T-helper 2 cell treated with Interferon-gamma antibody and Interleukin-4, amounts not matched to agents 5 μg/mL and 100 μg/mL, for 36 hours (primary cell): ENCODE measurements at regions not wholly inside any gene's neighbourhood (a gene's known extent, or its start where the extent isn't known, plus 50 kb on each side); places are given as distances from the start of the nearest gene placed in this dataset.

Source experiments
- DNase-seq: peaks from one replicate; pipeline ENCODE4 v3.0.0; 2021; ENCODE audit warnings: low spot score
- H3K27ac Mint-ChIP-seq: one replicate; pipeline ENCODE4 v1.8.0; 2021; ENCODE audit warnings: mild to moderate bottlenecking, mixed read lengths
- H3K27me3 Mint-ChIP-seq: one replicate; pipeline ENCODE4 v1.8.0; 2021; ENCODE audit warnings: low read depth, mixed read lengths
- H3K36me3 Mint-ChIP-seq: one replicate; pipeline ENCODE4 v1.8.0; 2021; ENCODE audit warnings: low read depth, mixed read lengths
- H3K4me1 Mint-ChIP-seq: one replicate; pipeline ENCODE4 v1.8.0; 2021; ENCODE audit warnings: low read depth, mixed read lengths
- H3K4me3 Mint-ChIP-seq: one replicate; pipeline ENCODE4 v1.8.0; 2022; ENCODE audit warnings: mild to moderate bottlenecking, moderate library complexity, mixed read lengths
- H3K9me3 Mint-ChIP-seq: one replicate; pipeline ENCODE4 v1.8.0; 2021; ENCODE audit warnings: mixed read lengths

DNA sequence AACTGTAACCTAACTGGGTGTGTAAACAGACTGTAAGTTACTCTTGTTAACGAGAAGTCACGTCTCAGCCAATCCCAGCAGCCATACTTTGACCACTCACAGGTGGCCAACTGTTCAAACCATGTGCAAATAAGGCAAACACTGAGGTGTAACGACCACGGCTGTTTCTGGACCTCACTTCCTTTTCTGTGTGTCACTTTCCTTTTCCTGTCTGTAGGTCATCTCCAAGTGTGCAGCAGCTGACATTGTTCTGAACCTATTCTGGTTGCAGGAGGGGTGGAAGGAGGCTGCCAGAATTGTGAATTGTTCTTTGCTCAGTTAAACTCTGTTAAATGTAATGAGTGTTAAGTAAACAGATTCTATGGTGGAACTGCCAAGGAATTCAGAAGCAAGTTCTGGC lies 627.4 kb downstream of the KCNJ2 start:
- Mint-ChIP-seq H3K4me3 (no peak overlapping the region), H3K9me3 (peaks cover 14% of the 10 kb centered on the region), H3K4me1 (no peaks in the 10 kb centered on the region), H3K36me3 (no peaks in the 10 kb centered on the region), H3K27ac (no peak overlapping the region), H3K27me3 (no peaks in the 10 kb centered on the region)
- DNase-seq = no peak

DNA sequence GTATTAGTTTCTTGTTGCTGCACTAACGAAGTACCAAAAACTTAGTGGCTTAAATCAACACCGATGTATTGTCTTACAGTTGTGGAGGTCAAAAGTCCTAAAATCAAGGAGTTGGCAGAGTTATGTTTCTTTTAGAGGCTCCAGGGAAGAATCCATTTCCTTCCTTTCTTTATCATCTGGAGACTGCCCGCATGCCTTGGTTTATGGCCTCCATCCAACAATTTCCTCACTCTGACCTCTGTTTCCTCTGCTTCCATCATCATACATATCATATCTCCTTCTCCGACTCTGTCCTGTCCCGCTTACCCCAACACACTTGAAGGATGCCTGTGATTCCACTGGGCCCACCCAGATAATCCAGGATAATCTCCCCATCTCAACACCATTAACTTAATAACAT lies 627.8 kb downstream of the KCNJ2 start:
- Mint-ChIP-seq H3K36me3 (no peaks in the 10 kb centered on the region), H3K9me3 (peaks cover 14% of the 10 kb centered on the region), H3K27ac (no peak overlapping the region), H3K4me3 (no peak overlapping the region), H3K4me1 (no peaks in the 10 kb centered on the region), H3K27me3 (no peaks in the 10 kb centered on the region)
- DNase-seq = no peak

DNA sequence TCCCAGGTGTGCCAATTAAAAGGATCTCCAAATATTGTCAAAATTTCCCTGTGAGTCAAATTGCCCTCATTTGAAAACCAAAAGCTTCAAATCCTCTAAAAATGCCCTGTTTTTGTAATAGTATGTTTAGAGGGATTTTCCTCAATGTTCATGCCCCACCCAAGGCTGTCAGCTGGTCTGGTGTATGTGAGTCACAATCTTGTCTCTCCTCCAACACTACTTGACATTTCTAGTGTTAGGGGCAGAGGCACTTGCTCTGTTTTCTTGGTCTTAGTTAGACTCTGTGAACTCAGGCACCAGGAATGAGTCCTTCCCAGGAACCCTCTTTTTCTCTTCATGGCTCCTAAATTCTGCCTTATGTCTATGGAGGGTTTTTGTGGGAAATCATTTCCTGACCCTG lies 634.8 kb downstream of the KCNJ2 start:
- Mint-ChIP-seq H3K4me1 (no peaks in the 10 kb centered on the region), H3K36me3 (no peaks in the 10 kb centered on the region), H3K4me3 (no peak overlapping the region), H3K9me3 (peaks cover 8% of the 10 kb centered on the region), H3K27ac (no peak overlapping the region), H3K27me3 (no peaks in the 10 kb centered on the region)
- DNase-seq = no peak

DNA sequence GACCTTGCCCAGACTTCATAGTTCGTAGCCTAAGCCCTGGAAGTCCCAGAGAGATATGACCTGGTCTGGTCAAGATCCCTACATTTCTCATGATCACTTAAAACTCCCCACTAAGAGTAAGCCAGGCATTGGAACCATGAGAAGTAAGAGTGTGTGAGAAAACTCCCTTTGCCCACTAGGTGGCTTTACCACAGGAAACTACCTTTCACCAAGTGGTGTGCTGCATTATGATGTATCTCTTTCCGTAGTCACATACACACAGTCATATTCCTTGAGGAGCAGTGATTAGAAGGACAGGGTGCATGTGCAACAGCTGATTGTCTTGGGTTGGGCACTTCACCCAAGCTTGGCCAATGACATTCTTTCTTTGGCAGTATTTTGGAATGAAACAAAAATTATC lies 639.3 kb downstream of the KCNJ2 start:
- DNase-seq = no peak
- Mint-ChIP-seq H3K4me1 (no peaks in the 10 kb centered on the region), H3K4me3 (no peak overlapping the region), H3K9me3 (peaks cover 4% of the 10 kb centered on the region), H3K36me3 (no peaks in the 10 kb centered on the region), H3K27ac (no peak overlapping the region), H3K27me3 (no peaks in the 10 kb centered on the region)

DNA sequence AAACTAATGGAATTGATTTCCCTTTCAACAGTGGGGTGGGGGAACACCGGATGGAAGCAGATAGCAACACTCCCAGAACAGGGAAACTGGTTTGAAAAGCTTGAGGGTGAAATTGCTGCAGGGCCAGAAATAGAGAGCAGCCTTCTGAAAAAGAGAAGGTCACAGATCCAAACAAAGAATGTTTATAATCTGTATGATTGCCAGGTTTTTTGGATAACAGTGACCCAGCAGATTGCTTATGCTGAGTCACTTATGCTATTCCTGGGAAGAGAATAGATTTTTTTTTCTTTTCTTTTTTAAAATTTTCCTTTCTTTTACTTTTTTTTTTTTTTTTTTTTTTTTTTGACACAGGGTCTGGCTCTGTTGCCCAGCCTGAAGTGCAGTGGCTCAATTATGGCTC lies 641.3 kb downstream of the KCNJ2 start:
- Mint-ChIP-seq H3K36me3 (no peaks in the 10 kb centered on the region), H3K9me3 (no peaks in the 10 kb centered on the region), H3K27me3 (no peaks in the 10 kb centered on the region), H3K27ac (no peak overlapping the region), H3K4me3 (no peak overlapping the region), H3K4me1 (no peaks in the 10 kb centered on the region)
- DNase-seq = no peak

DNA sequence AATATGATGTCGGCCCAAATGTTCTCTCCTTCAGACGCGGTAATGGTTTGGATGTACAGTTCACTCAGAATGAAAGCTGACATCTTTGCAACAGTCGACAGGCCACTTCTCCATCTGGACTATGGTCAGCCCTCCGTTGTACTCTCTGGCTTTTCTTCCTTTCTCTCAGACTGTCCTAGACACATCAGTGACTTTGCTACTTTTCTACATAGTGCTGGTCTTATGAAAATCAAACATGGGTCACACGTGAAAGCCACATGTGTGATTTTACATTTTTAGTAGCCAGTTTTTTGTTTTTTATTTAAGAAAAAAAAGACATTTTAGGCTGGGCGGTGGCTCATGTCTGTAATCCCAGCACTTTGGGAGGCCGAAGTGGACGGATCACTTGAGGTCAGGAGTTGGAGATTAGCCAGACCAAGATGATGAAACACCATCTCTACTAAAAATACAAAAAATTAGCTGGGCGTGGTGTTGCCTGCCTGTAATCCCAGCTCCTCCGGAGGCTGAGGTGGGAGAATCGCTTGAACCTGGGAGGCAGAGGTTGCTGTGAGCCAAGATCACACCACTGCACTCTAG lies 644.1 kb downstream of the KCNJ2 start:
- DNase-seq = no peak
- Mint-ChIP-seq H3K4me1 (no peaks in the 10 kb centered on the region), H3K27ac (no peak overlapping the region), H3K36me3 (no peaks in the 10 kb centered on the region), H3K9me3 (no peaks in the 10 kb centered on the region), H3K27me3 (no peaks in the 10 kb centered on the region), H3K4me3 (no peak overlapping the region)

DNA sequence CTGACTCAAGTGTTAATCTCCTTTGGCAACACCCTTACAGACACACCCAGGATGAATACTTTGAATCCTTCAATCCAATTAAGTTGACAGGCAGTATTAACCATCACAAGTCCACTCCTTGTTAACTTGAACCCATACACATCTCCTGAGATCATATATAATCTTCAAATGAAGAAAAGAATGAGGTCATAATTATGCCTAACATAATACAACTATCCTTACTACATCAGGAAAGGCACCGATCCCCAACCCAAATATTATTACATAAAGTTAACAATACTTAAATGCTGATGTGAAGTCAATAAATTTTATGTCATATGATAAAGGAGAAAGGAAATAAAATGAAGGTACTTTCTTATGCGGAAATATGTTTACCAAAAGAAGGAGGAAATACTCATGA lies 649.9 kb downstream of the KCNJ2 start:
- Mint-ChIP-seq H3K27me3 (no peaks in the 10 kb centered on the region), H3K27ac (no peak overlapping the region), H3K9me3 (peaks cover 11% of the 10 kb centered on the region), H3K36me3 (no peaks in the 10 kb centered on the region), H3K4me1 (no peaks in the 10 kb centered on the region), H3K4me3 (no peak overlapping the region)
- no peak for DNase-seq

DNA sequence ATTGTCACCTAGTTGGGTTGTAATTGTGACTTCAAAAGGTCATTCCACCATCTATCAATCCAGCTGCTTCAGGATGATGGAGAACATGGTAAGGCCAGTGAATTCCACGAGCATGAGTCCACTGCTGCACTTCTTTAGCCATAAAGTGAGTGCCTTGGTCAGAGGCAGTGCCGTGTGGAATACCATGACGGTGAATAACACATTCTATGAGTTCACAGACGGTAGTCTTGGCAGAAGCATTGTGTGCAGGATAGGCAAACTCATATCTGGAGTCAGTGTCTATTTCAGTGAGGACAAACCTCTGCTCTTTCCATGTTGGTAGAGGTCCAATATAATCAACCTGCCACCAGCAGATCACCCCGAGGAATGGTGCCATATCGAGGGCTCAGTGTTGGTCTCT lies 650.9 kb downstream of the KCNJ2 start:
- Mint-ChIP-seq H3K36me3 (no peaks in the 10 kb centered on the region), H3K27ac (no peak overlapping the region), H3K27me3 (no peaks in the 10 kb centered on the region), H3K9me3 (peaks cover 14% of the 10 kb centered on the region), H3K4me1 (no peaks in the 10 kb centered on the region), H3K4me3 (no peak overlapping the region)
- no peak for DNase-seq

DNA sequence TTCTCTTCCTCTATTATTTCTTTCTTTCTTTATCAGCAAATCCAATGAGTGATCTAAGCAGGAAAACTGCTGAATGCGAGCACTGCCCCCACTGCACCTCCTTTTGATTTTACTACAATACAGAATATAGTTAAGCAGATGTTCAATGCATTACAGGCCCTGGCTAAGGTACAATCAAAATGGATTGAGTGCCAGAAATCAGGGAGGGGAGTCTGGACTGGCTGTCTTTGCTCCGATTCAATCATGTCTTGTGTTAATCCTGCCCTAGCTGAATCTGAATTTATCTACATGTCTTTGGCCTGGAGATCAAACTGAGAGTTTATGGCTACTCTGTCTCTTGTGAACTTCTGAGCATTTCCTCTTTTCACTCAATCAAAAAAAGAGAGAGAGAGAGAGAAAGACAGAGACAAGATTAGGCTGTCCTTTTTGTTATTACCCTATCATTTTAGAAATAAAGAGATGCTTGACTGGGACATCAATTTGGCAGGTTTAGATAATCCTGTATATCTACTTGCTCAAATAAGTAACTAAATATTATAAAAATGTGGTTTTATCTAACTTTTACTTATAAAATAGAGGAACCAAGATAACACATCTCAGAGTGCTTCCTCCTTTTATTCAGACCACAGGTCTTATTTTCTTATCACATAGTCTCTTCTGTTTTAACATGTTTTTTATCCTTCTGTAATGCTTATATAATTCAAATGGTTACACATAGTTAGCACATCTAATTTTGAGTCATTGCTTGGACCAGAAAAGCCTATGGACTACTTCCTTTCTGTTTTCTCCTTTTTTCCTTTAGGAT lies 656.2 kb downstream of the KCNJ2 start:
- H3K27me3 Mint-ChIP-seq = no peaks in the 10 kb centered on the region

DNA sequence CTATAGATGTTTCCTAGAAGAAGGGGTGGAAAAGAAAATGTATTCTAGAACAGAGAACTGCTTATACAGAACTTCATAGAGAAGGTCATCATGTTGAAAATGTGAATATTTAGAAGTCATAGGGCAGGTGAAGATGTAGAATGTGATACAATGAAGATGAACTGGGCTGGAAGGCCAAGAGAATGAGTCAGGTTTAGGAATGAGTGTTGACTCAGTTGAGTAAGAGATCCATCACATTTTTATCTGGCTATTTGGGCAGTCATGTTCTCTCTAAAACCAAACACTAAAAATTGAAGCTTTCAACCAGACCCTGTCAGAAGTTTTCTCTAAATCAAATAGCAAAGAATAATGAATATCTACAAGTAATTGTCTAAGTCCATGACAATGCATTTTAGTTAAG lies 660.5 kb downstream of the KCNJ2 start:
- Mint-ChIP-seq H3K9me3 (peaks cover 18% of the 10 kb centered on the region), H3K27me3 (no peaks in the 10 kb centered on the region), H3K36me3 (no peaks in the 10 kb centered on the region), H3K27ac (no peak overlapping the region), H3K4me1 (no peaks in the 10 kb centered on the region), H3K4me3 (no peak overlapping the region)
- DNase-seq = no peak

More for the DNA sequence above, 656.2 kb downstream of the KCNJ2 start:
- H3K4me1 Mint-ChIP-seq = no peaks in the 10 kb centered on the region
- no peak overlapping the region for H3K27ac Mint-ChIP-seq
- H3K4me3 Mint-ChIP-seq = no peak overlapping the region
- DNase-seq = no peak
- no peaks in the 10 kb centered on the region for H3K36me3 Mint-ChIP-seq
- peaks cover 23% of the 10 kb centered on the region for H3K9me3 Mint-ChIP-seq

DNA sequence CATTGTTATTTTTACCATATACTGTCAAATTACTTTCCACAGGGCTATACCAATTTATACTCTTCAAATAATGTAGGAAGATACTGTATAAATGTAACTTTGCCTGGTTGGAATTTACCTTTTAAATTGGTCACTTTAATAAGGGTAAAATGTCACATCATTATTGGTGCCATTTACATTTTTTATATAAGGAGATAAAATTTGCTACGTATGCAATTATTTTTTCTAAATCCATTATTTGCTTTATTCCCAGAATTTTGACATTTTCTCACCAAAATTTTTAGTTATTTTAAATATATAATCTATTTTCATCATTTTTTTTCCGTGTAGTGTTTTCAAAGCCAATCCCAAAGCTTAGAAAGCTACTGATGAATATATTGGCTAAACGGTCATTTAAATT lies 664.7 kb downstream of the KCNJ2 start:
- no peaks in the 10 kb centered on the region for H3K27me3 Mint-ChIP-seq
- H3K4me3 Mint-ChIP-seq = no peak overlapping the region
- DNase-seq = no peak
- no peaks in the 10 kb centered on the region for H3K36me3 Mint-ChIP-seq
- no peaks in the 10 kb centered on the region for H3K4me1 Mint-ChIP-seq
- peaks cover 22% of the 10 kb centered on the region for H3K9me3 Mint-ChIP-seq
- H3K27ac Mint-ChIP-seq = no peak overlapping the region

DNA sequence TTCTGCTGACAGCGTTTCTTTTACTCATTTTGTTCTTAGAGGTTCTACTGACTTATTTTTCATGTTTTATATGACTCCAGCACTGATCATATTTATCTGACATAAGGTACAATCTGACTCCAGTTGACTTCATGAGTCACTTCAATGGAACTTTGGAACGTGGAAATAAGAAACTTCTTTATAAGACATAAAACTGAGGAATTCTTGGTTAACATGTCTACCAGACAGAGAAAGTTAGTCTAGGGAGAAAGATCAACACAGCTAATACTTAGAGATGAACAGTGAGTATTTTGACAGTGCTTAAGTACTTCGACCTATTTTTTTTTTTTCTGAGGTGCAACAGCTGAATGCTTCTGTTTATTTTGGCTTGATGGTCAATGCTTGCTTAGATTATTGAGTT lies 679.5 kb downstream of the KCNJ2 start:
- Mint-ChIP-seq H3K27me3 (no peaks in the 10 kb centered on the region), H3K4me3 (no peak overlapping the region), H3K36me3 (no peaks in the 10 kb centered on the region), H3K27ac (no peak overlapping the region), H3K9me3 (peaks cover 2% of the 10 kb centered on the region), H3K4me1 (no peaks in the 10 kb centered on the region)
- no peak for DNase-seq

DNA sequence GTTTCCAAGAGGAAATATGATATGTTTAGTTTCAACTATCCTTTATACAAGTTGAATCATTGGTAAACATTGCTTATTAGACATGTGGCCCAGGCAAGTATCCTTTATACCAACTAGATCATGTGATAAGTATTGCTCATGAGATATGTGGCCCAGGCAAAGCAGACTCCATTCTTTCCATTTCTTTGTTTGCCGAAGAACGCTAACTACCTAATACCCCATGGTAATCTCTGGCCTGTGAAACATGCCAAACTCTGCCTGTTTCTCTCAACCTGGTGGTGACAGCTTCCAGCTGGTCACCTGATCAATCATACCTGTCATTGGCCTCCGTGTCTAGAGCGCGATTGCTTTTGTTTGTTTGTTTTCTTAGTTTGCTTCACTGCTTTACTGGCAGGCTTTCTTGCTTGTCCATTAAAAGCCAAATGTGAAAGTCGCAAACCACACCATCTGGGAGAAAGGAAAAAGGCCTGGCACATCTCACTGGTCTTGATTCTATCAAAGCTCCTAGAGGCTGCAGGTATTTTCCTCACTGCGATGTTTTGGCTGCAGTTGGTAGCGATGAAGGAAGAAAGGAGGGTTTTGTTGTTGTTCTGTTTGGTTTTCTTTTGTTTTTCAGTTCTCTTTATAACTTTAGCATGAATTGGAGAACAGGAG lies 686.2 kb downstream of the KCNJ2 start:
- no peaks in the 10 kb centered on the region for H3K27me3 Mint-ChIP-seq
- no peaks in the 10 kb centered on the region for H3K36me3 Mint-ChIP-seq
- no peak overlapping the region for H3K27ac Mint-ChIP-seq
- no peak for DNase-seq
- peaks cover 26% of the 10 kb centered on the region for H3K9me3 Mint-ChIP-seq
- no peaks in the 10 kb centered on the region for H3K4me1 Mint-ChIP-seq
- no peak overlapping the region for H3K4me3 Mint-ChIP-seq

DNA sequence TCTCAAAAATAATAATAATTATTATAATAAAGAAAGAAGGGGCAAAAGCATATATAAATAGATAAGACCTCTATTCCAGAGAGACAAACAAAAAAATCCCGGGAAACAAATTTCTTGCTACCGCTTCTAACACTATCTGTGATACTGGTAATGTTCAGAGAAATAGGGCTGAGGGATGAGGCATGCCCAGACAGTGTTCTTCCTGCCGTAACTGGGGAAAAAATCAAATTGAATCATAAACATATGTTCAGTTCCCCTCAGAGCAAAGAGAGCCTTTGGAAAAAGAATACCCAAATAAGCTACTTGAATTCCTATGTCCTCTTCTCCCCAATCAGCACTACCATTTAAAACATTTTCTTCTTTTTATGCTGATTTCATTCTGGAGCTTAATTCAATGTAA lies 688.0 kb downstream of the KCNJ2 start:
- Mint-ChIP-seq H3K9me3 (peaks cover 31% of the 10 kb centered on the region), H3K4me3 (no peak overlapping the region), H3K4me1 (no peaks in the 10 kb centered on the region), H3K36me3 (no peaks in the 10 kb centered on the region), H3K27me3 (no peaks in the 10 kb centered on the region), H3K27ac (no peak overlapping the region)
- DNase-seq = no peak
